ENCODE measurements at regions not wholly inside any gene's neighbourhood (a gene's known extent, or its start where the extent isn't known, plus 50 kb on each side); places are given as distances from the start of the nearest gene placed in this dataset.

DNA sequence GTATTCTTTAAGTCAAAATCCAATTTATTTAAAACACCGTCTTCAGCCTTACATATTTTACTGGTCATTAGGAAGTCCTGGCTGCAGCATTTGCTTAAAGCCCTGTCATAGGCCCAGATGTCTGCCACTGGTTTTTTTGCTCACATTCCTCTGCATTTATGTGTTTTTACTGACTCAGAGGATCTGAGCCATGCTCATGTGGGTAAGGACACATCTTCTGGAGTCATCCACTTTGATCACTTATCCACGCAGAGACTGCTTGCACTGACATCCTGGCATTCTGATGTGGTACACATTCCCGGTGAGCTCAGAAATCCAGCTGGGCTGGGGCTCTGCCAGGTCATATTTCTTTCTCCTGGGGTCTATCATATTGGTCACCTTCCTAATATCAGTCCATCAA, 531.7 kb upstream of the ARGLU1 start:
- TF ChIP-seq, protein P1, sequence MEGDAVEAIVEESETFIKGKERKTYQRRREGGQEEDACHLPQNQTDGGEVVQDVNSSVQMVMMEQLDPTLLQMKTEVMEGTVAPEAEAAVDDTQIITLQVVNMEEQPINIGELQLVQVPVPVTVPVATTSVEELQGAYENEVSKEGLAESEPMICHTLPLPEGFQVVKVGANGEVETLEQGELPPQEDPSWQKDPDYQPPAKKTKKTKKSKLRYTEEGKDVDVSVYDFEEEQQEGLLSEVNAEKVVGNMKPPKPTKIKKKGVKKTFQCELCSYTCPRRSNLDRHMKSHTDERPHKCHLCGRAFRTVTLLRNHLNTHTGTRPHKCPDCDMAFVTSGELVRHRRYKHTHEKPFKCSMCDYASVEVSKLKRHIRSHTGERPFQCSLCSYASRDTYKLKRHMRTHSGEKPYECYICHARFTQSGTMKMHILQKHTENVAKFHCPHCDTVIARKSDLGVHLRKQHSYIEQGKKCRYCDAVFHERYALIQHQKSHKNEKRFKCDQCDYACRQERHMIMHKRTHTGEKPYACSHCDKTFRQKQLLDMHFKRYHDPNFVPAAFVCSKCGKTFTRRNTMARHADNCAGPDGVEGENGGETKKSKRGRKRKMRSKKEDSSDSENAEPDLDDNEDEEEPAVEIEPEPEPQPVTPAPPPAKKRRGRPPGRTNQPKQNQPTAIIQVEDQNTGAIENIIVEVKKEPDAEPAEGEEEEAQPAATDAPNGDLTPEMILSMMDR (IDR thresholded peaks at IDR 0.05 in 2 of 3, conservative IDR thresholded peaks at IDR 0.05 in 1 of 3; ENCODE audit: borderline replicate concordance in 1 of 3, insufficient read depth in 1 of 3, low read depth in 2 of 3, low read length in 2 of 3), result no peak
- no peak for TF ChIP-seq POLR2A (IDR thresholded peaks at IDR 0.05; ENCODE audit: borderline replicate concordance, extremely low read depth, insufficient read depth, insufficient read length)
- TF ChIP-seq POLR2AphosphoS5 (IDR thresholded peaks at IDR 0.05; ENCODE audit: low read depth, low read length), result no peak
- TF ChIP-seq ZFX (IDR thresholded peaks at IDR 0.05), result no peak
- TF ChIP-seq SP1 (IDR thresholded peaks at IDR 0.05; ENCODE audit: low read depth), result no peak
- TF ChIP-seq, protein P2, sequence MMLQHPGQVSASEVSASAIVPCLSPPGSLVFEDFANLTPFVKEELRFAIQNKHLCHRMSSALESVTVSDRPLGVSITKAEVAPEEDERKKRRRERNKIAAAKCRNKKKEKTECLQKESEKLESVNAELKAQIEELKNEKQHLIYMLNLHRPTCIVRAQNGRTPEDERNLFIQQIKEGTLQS (IDR thresholded peaks at IDR 0.05), result no peak
- no peak for TF ChIP-seq EGR1 (IDR thresholded peaks at IDR 0.05; ENCODE audit: low read depth)
- TF ChIP-seq SRF (IDR thresholded peaks at IDR 0.05; ENCODE audit: low read depth), result no peak
- no peak for TF ChIP-seq EZH2 (IDR thresholded peaks at IDR 0.05)
- no peak for TF ChIP-seq EZH2phosphoT487 (IDR thresholded peaks at IDR 0.05; ENCODE audit: borderline replicate concordance)
- TF ChIP-seq SIN3A (IDR thresholded peaks at IDR 0.05; ENCODE audit: low read depth), result no peak
- TF ChIP-seq RAD21 (IDR thresholded peaks at IDR 0.05; ENCODE audit: low read depth), result no peak
